Ishikawa (cell line): ENCODE measurements at regions not wholly inside any gene's neighbourhood (a gene's known extent, or its start where the extent isn't known, plus 50 kb on each side); places are given as distances from the start of the nearest gene placed in this dataset.

Source experiments
- CEBPB ChIP-seq: IDR thresholded peaks from 2 replicates; pipeline ENCODE4 v1.6.1; 2012
- CREB1 ChIP-seq: IDR thresholded peaks from 2 replicates; pipeline ENCODE4 v1.6.1; 2012; ENCODE audit warnings: low read depth
- EGR1 ChIP-seq: IDR thresholded peaks from 2 replicates; pipeline ENCODE4 v1.6.1; 2012
- EP300 ChIP-seq: IDR thresholded peaks from 2 replicates; pipeline ENCODE4 v1.6.1; 2012; ENCODE audit warnings: borderline replicate concordance
- FOXM1 ChIP-seq: IDR thresholded peaks from 2 replicates; pipeline ENCODE4 v1.6.1; 2012; ENCODE audit warnings: low read depth, borderline replicate concordance
- NFIC ChIP-seq: IDR thresholded peaks from 2 replicates; pipeline ENCODE4 v1.6.1; 2012
- RAD21 ChIP-seq: IDR thresholded peaks from 2 replicates; pipeline ENCODE4 v1.6.1; 2012; ENCODE audit warnings: low read depth
- TAF1 ChIP-seq: IDR thresholded peaks from 2 replicates; pipeline ENCODE4 v1.6.1; 2012; ENCODE audit warnings: low read depth, mild to moderate bottlenecking
- TCF12 ChIP-seq: IDR thresholded peaks from 2 replicates; pipeline ENCODE4 v1.6.1; 2012; ENCODE audit warnings: low read depth
- TEAD4 ChIP-seq: IDR thresholded peaks from 2 replicates; pipeline ENCODE4 v1.6.1; 2012
- YY1 ChIP-seq: IDR thresholded peaks from 2 replicates; pipeline ENCODE4 v1.6.1; 2012; ENCODE audit warnings: low read depth
- ZBTB7A ChIP-seq: IDR thresholded peaks from 2 replicates; pipeline ENCODE4 v1.6.1; 2012; ENCODE audit warnings: low read depth
- TF ChIP-seq, protein P1 (sequence below): IDR thresholded peaks from 2 replicates; pipeline ENCODE4 v1.6.1; 2012
- TF ChIP-seq, protein P2 (sequence below): IDR thresholded peaks from 2 replicates; pipeline ENCODE4 v1.6.1; 2012; ENCODE audit warnings: low read depth, mild to moderate bottlenecking
- TF ChIP-seq, protein P3 (sequence below): IDR thresholded peaks from 2 replicates; pipeline ENCODE4 v1.6.1; 2012

DNA sequence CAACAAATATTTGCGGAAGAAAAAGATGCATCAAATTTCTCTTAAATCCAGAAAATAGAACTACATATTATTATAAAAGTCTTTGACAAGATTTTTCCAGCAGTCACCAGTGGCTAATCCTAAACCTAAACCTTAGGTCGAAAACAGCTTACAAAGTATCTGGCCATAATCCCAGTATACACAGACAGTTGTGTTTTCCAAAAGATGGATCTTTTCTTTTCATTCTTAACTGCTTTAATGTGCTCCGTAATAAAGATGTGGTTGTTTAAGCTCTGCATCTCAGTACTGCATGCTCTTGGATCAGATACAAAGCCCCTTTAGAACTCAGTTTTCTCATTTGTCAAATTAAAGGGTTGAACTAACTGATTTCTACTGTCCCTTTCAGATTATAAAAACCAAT, 247.8 kb downstream of the TXNL1 start:
- TF ChIP-seq EGR1 = no peak
- TF ChIP-seq, protein P1, sequence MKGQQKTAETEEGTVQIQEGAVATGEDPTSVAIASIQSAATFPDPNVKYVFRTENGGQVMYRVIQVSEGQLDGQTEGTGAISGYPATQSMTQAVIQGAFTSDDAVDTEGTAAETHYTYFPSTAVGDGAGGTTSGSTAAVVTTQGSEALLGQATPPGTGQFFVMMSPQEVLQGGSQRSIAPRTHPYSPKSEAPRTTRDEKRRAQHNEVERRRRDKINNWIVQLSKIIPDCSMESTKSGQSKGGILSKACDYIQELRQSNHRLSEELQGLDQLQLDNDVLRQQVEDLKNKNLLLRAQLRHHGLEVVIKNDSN = no peak
- TF ChIP-seq RAD21 = no peak
- no peak for TF ChIP-seq EP300
- no peak for TF ChIP-seq NFIC
- TF ChIP-seq FOXM1 = no peak
- TF ChIP-seq YY1 = no peak

DNA sequence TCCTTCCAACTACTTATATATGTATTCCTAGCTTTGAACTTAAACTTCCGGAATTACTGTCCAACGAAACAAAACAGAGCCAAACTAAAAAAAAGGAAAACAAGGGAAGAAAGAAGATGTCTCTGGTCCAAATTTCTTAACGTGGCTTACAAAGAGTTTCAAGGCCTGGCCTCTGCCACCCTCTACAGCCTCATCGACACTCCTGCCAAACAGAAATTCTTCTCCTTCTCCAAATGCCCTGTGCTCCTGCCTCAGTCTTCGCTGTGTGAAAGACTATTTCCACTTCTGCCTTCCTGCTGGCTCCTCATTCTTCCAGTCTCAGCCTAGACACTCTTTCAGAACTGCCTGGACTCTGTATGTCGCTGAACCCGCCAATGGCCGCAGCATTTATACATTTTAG, 249.2 kb downstream of the TXNL1 start:
- TF ChIP-seq, protein P2, sequence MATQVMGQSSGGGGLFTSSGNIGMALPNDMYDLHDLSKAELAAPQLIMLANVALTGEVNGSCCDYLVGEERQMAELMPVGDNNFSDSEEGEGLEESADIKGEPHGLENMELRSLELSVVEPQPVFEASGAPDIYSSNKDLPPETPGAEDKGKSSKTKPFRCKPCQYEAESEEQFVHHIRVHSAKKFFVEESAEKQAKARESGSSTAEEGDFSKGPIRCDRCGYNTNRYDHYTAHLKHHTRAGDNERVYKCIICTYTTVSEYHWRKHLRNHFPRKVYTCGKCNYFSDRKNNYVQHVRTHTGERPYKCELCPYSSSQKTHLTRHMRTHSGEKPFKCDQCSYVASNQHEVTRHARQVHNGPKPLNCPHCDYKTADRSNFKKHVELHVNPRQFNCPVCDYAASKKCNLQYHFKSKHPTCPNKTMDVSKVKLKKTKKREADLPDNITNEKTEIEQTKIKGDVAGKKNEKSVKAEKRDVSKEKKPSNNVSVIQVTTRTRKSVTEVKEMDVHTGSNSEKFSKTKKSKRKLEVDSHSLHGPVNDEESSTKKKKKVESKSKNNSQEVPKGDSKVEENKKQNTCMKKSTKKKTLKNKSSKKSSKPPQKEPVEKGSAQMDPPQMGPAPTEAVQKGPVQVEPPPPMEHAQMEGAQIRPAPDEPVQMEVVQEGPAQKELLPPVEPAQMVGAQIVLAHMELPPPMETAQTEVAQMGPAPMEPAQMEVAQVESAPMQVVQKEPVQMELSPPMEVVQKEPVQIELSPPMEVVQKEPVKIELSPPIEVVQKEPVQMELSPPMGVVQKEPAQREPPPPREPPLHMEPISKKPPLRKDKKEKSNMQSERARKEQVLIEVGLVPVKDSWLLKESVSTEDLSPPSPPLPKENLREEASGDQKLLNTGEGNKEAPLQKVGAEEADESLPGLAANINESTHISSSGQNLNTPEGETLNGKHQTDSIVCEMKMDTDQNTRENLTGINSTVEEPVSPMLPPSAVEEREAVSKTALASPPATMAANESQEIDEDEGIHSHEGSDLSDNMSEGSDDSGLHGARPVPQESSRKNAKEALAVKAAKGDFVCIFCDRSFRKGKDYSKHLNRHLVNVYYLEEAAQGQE = no peak
- TF ChIP-seq EGR1 (no peak), RAD21 (no peak), NFIC (no peak), ZBTB7A (no peak), CREB1 (no peak), CEBPB (no peak), TAF1 (no peak), EP300 (no peak), FOXM1 (no peak), YY1 (no peak), TCF12 (no peak), TEAD4 (no peak)
- TF ChIP-seq, protein P1 = no peak
- TF ChIP-seq, protein P3, sequence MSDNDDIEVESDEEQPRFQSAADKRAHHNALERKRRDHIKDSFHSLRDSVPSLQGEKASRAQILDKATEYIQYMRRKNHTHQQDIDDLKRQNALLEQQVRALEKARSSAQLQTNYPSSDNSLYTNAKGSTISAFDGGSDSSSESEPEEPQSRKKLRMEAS = no peak

DNA sequence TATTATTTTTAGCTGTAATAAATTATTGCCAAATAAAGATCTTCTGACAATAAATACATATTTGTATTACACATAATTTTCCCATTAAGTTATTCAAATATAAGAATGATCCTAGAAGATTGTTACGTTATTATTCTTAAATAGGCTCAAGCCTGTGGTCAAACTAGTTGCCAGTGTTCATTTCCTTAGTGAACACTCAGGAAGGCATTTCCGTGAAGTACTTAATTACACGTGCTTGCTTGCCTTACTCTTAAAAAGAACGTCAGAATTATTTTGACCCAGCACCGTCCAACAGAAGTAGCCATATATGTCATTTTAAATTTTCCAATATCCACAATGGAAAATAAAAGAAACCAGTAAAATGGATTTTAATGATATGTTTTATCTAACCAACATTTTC, 249.8 kb downstream of the TXNL1 start:
- TF ChIP-seq, protein P1 = no peak
- TF ChIP-seq CREB1 (no peak), TEAD4 (no peak), EGR1 (no peak), TCF12 (no peak), TAF1 (no peak), FOXM1 (no peak), ZBTB7A (no peak), CEBPB (no peak), RAD21 (no peak)
- TF ChIP-seq, protein P3 = no peak
- TF ChIP-seq, protein P2 = no peak

DNA sequence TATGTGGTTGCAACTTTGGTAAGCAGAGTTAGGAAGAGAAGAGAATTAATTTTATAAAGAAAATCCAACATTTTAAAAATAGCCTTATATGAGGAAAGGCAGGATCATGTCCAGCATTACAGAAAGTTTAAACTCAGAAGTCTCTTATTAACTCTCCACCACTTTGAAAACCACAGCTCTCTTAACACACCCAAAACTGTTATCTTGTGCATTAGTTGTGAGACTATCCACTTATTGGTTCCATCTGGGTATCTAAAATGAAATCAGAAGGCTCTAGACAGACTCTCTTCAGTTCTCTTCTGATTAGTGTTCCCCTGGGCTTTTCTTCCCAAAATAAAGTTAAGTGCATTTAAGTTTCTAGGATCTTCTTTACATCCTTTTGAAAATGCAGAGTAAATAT, 251.5 kb downstream of the TXNL1 start:
- TF ChIP-seq, protein P3 = no peak
- TF ChIP-seq EGR1 (no peak), TCF12 (no peak), TEAD4 (no peak), FOXM1 (no peak)

DNA sequence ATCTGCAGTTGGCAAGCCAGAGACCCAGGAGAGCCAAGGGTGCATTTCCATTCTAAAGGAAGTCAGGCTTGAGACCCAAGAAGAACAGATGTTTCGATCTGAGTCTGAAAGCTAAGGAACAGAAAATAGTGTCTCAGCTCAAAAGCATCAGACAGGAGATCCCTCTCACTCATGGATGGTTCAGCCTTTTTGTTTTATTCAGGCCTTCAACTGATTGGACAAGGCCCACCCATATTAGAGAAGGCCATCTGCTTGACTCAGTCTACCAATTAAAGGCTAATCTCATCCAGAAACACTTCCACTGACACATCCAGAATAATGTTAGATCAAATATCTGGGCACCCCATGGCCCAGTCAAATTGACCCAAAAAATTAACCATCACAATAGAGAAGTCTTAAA, 255.0 kb downstream of the TXNL1 start:
- no peak for TF ChIP-seq CREB1
- TF ChIP-seq RAD21 = no peak
- TF ChIP-seq YY1 = no peak
- no peak for TF ChIP-seq EP300
- TF ChIP-seq, protein P1 = no peak
- no peak for TF ChIP-seq TCF12
- TF ChIP-seq EGR1 = no peak
- TF ChIP-seq FOXM1 = no peak
